Type B pancreatic cell (in vitro differentiated cells): ENCODE measurements at regions not wholly inside any gene's neighbourhood (a gene's known extent, or its start where the extent isn't known, plus 50 kb on each side); places are given as distances from the start of the nearest gene placed in this dataset.

Experiments
- DNase-seq: peaks from one replicate; pipeline ENCODE4 v3.0.0; 2021; ENCODE audit warnings: mixed read lengths; ENCODE audit not compliant: unreplicated experiment; ENCODE audit errors: extremely low spot score
- H3K27ac Mint-ChIP-seq: 2 replicates; pipeline ENCODE4 v1.8.0; 2021; ENCODE audit warnings: mild to moderate bottlenecking, mixed read lengths
- H3K27me3 Mint-ChIP-seq: 2 replicates; pipeline ENCODE4 v1.8.0; 2021; ENCODE audit warnings: mixed read lengths
- H3K36me3 Mint-ChIP-seq: 2 replicates; pipeline ENCODE4 v1.8.0; 2021; ENCODE audit warnings: mixed read lengths
- H3K4me1 Mint-ChIP-seq: one replicate; pipeline ENCODE4 v1.8.0; 2021; ENCODE audit warnings: mixed read lengths; ENCODE audit not compliant: unreplicated experiment
- H3K4me3 Mint-ChIP-seq: 2 replicates; pipeline ENCODE4 v1.8.0; 2021; ENCODE audit warnings: mild to moderate bottlenecking, mixed read lengths
- H3K9me3 Mint-ChIP-seq: 2 replicates; pipeline ENCODE4 v1.8.0; 2021; ENCODE audit warnings: mixed read lengths
- CTCF ChIP-seq: fragments of 200-600 bp; sonication (generic); conservative IDR thresholded peaks from 2 replicates; pipeline ENCODE4 v1.5.0; 2021; ENCODE audit warnings: antibody characterized with exemption, mild to moderate bottlenecking

GRCh38 chr14:38409071-38409705 lies 153.3 kb upstream of the CLEC14A start:
- Mint-ChIP-seq H3K4me3 (no peak overlapping the region), H3K9me3 (no peaks in the 10 kb centered on the region), H3K36me3 (no peaks in the 10 kb centered on the region), H3K27me3 (peaks cover 7% of the 10 kb centered on the region), H3K27ac (no peak overlapping the region), H3K4me1 (no peaks in the 10 kb centered on the region)
- no peak for DNase-seq
- TF ChIP-seq CTCF = no peak

DNA sequence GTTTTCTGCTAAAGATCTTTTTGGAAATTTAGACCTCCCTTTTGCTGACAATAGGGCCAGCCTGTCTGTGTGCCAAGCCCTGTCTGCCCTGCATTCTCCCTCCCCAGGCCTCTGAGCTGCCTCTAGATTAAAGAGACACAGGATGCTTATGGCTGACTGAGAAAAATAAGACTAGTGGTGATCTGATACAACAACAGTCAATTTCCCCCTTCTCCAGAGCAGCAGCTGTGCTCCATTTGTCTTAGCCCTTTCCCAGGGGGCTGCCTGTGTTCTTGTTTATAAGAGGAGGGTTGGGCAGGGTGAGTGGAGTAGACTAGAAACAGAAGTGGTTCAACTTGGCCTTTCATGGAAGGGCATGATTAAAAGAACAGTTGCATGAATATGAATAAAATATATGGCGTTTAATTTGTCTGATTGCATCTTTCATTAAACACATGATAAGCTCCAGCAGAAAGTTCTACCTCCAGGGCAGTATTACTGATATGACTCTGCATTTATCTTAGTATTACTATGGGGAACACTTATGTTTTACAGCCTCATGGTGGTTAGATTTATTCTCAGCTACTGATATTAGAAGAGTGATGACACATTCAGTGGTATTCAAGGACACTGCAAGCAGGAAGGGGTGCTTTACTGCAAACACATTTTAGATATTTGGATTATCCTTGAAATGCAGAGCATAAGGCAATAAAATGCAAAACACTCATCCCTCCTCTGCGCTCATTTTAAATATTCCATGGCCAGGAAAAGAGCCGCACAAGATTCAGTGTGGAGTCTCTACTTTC lies 150.2 kb upstream of the CLEC14A start:
- H3K27me3 Mint-ChIP-seq = peaks cover 9% of the 10 kb centered on the region

DNA sequence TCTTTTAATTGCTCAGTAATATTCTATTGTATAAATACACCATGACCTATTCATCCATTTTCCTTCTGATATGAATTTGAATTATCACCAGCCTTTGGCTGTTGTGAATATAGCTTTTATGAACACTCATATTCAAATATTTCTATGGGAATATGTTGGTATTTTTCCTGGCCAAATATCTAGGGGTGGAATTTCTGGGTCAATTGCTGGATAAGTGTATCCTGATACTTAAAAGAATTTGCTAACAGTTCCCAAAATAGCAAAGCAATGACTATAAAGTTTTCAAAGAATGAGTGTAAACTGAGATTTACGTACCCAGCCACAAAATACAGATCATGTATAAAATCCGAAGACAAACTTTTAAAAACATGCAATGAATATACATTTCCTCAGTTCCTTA lies 148.7 kb upstream of the CLEC14A start:
- no peak for TF ChIP-seq CTCF
- H3K27me3 Mint-ChIP-seq = peaks cover 9% of the 10 kb centered on the region
- H3K4me3 Mint-ChIP-seq = no peak overlapping the region
- H3K36me3 Mint-ChIP-seq = no peaks in the 10 kb centered on the region
- DNase-seq = no peak
- no peaks in the 10 kb centered on the region for H3K4me1 Mint-ChIP-seq
- H3K27ac Mint-ChIP-seq = no peak overlapping the region
- H3K9me3 Mint-ChIP-seq = no peaks in the 10 kb centered on the region

More for the DNA sequence above, 150.2 kb upstream of the CLEC14A start:
- Mint-ChIP-seq H3K4me3 (no peak overlapping the region), H3K36me3 (no peaks in the 10 kb centered on the region), H3K27ac (no peak overlapping the region), H3K9me3 (no peaks in the 10 kb centered on the region), H3K4me1 (no peaks in the 10 kb centered on the region)
- no peak for DNase-seq
- peak; percentile 49 for TF ChIP-seq CTCF

- Mint-ChIP-seq H3K4me1 (no peaks in the 10 kb centered on the region), H3K4me3 (no peak overlapping the region), H3K27me3 (peaks cover 9% of the 10 kb centered on the region), H3K36me3 (no peaks in the 10 kb centered on the region), H3K27ac (no peak overlapping the region), H3K9me3 (no peaks in the 10 kb centered on the region)
- TF ChIP-seq CTCF = no peak
- no peak for DNase-seq
Observed at GRCh38 chr14:38404100-38404541, 148.2 kb upstream of the CLEC14A start.

DNA sequence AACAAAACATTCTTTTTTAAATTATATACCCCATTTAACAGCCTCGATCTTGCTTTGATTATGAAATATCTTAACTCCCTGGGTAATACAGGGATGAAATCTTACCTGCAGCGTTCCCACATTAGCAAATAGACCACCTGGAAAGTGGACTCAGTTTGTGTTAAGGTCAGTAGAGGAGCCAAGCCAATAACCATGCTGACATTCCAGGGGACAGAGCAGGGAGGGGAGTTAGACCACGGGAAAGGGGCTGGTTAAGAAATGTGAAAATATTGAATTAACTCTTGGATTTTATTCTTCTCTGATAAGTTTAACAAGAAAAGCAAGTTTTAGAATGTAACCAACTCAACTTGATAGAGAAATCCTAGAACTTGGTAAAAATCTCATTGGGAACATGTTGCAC lies 144.9 kb upstream of the CLEC14A start:
- H3K4me3 Mint-ChIP-seq = no peak overlapping the region
- H3K36me3 Mint-ChIP-seq = no peaks in the 10 kb centered on the region
- no peak overlapping the region for H3K27ac Mint-ChIP-seq
- no peaks in the 10 kb centered on the region for H3K9me3 Mint-ChIP-seq
- DNase-seq = no peak
- no peak for TF ChIP-seq CTCF
- no peaks in the 10 kb centered on the region for H3K4me1 Mint-ChIP-seq
- peaks cover 5% of the 10 kb centered on the region for H3K27me3 Mint-ChIP-seq
